ENCODE measurements at regions not wholly inside any gene's neighbourhood (a gene's known extent, or its start where the extent isn't known, plus 50 kb on each side); places are given as distances from the start of the nearest gene placed in this dataset.

DNA sequence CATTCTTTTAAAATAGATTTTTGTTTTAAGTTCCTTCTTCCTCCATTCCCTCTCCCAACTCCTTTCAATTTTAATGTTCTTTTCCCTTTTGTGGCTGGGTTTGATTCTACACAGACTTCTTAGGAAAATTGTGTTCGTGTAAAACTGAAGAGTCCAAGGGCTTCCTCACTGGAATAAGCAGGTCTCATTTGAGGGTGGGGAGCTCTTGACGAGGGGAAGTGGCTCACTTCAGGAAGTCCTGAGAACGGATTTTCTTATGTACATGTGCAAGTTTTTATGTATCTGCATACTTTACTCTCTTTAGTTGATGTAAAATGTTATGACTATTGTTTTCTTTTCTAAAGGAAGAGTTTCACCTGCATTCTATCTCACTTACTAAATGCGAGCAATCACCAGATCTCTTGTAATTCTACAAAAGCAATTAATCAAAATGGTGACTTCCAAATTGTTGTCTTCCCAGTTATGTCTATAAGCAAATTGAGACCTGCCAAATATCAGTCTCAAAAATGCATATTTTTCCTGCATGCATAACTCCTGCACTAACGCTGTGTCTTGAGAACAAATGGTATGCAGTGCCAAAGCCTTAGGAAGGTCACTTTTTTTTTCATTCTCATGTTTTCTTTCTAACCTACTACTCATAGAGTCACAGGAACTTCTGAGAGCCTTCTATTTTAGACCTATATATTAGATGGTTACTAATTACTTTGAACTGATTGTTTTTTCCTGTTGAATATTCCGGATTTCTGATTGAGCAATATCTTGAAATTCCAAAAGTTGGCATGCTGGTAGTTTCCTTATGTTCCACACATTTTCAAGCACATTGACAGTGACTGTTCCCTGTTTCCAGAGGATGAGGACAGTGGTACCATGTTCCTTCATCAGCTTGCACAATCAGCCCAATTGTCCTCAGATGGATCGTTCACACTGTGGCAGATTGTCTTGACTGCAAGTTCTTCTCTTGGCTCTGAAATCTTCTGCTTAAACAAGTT lies 251.9 kb upstream of the PRDM1 start (continued):
- no peak for TF ChIP-seq GABPA (IDR thresholded peaks at IDR 0.05 in 1 of 2, conservative IDR thresholded peaks at IDR 0.05 in 1 of 2)
- TF ChIP-seq EGR1 (IDR thresholded peaks at IDR 0.05; ENCODE audit: low read depth in 2 of 2) = no peak
- no peak for TF ChIP-seq RXRA (IDR thresholded peaks at IDR 0.05)
- TF ChIP-seq YY1 (IDR thresholded peaks at IDR 0.05) = no peak
- TF ChIP-seq FOXA2 (IDR thresholded peaks at IDR 0.05) = no peak
- no peak for TF ChIP-seq NR2F2 (IDR thresholded peaks at IDR 0.05)
- no peak for TF ChIP-seq HNF4A (conservative IDR thresholded peaks at IDR 0.05)

DNA sequence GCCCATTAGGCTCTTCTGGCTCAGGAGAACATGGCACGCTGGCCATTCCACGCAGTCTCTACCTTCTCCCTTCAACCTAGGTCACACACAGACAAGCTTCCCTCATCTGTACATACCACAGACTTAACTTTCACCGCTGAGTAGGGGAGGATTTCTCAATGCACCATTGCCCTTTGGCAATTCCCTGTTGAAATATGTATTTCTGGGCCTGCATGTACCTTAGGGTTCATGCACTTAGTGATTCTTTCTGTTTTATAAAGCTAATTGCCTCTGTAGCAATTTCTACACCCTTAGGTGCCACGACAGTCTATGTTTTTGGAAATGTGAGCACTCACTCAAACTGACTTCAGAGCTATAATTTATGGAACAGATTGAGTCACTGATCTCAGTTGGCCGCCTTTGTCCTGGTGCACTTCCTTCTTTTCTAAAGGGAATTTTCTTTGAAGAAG lies 253.8 kb upstream of the PRDM1 start:
- H3K4me1 ChIP-seq (ENCODE audit: control insufficient read depth in 4 of 4, insufficient read depth in 4 of 4, low read length in 3 of 4) = no peaks in the 10 kb centered on the region
- H3K9ac ChIP-seq (ENCODE audit: low read depth in 1 of 2, low read length in 2 of 2) = no peak overlapping the region
- H3K27me3 ChIP-seq (ENCODE audit: control insufficient read depth in 4 of 4, insufficient read depth in 4 of 4, low read length in 3 of 4) = no peaks in the 10 kb centered on the region
- WGBS = 90% methylated on average over 5 of the region's 5 CpGs
- H3K4me3 ChIP-seq (ENCODE audit: low read depth in 1 of 3, low read length in 3 of 3) = no peak overlapping the region
- no peak overlapping the region for H3K27ac ChIP-seq (ENCODE audit: low read depth in 1 of 2, low read length in 2 of 2)
- TF ChIP-seq HNF4G (IDR thresholded peaks at IDR 0.05) (no peak), FOXA1 (IDR thresholded peaks at IDR 0.05) (no peak), GABPA (IDR thresholded peaks at IDR 0.05 in 1 of 2, conservative IDR thresholded peaks at IDR 0.05 in 1 of 2) (no peak), SP1 (IDR thresholded peaks at IDR 0.05) (no peak), HNF4A (conservative IDR thresholded peaks at IDR 0.05) (no peak), YY1 (IDR thresholded peaks at IDR 0.05) (no peak), NR2F2 (IDR thresholded peaks at IDR 0.05) (no peak), RAD21 (IDR thresholded peaks at IDR 0.05) (no peak), FOXA2 (IDR thresholded peaks at IDR 0.05) (no peak), JUND (IDR thresholded peaks at IDR 0.05) (no peak), TAF1 (conservative IDR thresholded peaks at IDR 0.05) (no peak), RXRA (IDR thresholded peaks at IDR 0.05) (no peak), EGR1 (IDR thresholded peaks at IDR 0.05; ENCODE audit: low read depth in 2 of 2) (no peak)
- TF ChIP-seq, protein P1, sequence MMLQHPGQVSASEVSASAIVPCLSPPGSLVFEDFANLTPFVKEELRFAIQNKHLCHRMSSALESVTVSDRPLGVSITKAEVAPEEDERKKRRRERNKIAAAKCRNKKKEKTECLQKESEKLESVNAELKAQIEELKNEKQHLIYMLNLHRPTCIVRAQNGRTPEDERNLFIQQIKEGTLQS (IDR thresholded peaks at IDR 0.05) = no peak
- TF ChIP-seq, protein P2, sequence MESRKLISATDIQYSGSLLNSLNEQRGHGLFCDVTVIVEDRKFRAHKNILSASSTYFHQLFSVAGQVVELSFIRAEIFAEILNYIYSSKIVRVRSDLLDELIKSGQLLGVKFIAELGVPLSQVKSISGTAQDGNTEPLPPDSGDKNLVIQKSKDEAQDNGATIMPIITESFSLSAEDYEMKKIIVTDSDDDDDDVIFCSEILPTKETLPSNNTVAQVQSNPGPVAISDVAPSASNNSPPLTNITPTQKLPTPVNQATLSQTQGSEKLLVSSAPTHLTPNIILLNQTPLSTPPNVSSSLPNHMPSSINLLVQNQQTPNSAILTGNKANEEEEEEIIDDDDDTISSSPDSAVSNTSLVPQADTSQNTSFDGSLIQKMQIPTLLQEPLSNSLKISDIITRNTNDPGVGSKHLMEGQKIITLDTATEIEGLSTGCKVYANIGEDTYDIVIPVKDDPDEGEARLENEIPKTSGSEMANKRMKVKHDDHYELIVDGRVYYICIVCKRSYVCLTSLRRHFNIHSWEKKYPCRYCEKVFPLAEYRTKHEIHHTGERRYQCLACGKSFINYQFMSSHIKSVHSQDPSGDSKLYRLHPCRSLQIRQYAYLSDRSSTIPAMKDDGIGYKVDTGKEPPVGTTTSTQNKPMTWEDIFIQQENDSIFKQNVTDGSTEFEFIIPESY (IDR thresholded peaks at IDR 0.05) = no peak
- TF ChIP-seq, protein P3, sequence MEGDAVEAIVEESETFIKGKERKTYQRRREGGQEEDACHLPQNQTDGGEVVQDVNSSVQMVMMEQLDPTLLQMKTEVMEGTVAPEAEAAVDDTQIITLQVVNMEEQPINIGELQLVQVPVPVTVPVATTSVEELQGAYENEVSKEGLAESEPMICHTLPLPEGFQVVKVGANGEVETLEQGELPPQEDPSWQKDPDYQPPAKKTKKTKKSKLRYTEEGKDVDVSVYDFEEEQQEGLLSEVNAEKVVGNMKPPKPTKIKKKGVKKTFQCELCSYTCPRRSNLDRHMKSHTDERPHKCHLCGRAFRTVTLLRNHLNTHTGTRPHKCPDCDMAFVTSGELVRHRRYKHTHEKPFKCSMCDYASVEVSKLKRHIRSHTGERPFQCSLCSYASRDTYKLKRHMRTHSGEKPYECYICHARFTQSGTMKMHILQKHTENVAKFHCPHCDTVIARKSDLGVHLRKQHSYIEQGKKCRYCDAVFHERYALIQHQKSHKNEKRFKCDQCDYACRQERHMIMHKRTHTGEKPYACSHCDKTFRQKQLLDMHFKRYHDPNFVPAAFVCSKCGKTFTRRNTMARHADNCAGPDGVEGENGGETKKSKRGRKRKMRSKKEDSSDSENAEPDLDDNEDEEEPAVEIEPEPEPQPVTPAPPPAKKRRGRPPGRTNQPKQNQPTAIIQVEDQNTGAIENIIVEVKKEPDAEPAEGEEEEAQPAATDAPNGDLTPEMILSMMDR (IDR thresholded peaks at IDR 0.05; ENCODE audit: low read depth, low read length, missing input control) = no peak
- TF ChIP-seq, protein P4, sequence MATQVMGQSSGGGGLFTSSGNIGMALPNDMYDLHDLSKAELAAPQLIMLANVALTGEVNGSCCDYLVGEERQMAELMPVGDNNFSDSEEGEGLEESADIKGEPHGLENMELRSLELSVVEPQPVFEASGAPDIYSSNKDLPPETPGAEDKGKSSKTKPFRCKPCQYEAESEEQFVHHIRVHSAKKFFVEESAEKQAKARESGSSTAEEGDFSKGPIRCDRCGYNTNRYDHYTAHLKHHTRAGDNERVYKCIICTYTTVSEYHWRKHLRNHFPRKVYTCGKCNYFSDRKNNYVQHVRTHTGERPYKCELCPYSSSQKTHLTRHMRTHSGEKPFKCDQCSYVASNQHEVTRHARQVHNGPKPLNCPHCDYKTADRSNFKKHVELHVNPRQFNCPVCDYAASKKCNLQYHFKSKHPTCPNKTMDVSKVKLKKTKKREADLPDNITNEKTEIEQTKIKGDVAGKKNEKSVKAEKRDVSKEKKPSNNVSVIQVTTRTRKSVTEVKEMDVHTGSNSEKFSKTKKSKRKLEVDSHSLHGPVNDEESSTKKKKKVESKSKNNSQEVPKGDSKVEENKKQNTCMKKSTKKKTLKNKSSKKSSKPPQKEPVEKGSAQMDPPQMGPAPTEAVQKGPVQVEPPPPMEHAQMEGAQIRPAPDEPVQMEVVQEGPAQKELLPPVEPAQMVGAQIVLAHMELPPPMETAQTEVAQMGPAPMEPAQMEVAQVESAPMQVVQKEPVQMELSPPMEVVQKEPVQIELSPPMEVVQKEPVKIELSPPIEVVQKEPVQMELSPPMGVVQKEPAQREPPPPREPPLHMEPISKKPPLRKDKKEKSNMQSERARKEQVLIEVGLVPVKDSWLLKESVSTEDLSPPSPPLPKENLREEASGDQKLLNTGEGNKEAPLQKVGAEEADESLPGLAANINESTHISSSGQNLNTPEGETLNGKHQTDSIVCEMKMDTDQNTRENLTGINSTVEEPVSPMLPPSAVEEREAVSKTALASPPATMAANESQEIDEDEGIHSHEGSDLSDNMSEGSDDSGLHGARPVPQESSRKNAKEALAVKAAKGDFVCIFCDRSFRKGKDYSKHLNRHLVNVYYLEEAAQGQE (IDR thresholded peaks at IDR 0.05) = no peak
- no peak for DNase-seq (ENCODE audit: low spot score)
- H3K36me3 ChIP-seq (ENCODE audit: control insufficient read depth in 4 of 4, insufficient read depth in 3 of 4, low read depth in 1 of 4, low read length in 3 of 4) = no peaks in the 10 kb centered on the region
- H3K9me3 ChIP-seq (ENCODE audit: control insufficient read depth in 4 of 4, low read length in 3 of 4) = no peaks in the 10 kb centered on the region
